Inflammatory macrophage treated with lipopolysaccharide for 1 hour (primary cell): ENCODE measurements at regions not wholly inside any gene's neighbourhood (a gene's known extent, or its start where the extent isn't known, plus 50 kb on each side); places are given as distances from the start of the nearest gene placed in this dataset.

ENCODE experiments used
- DNase-seq, 2 donors: peaks; one replicate each; pipeline ENCODE4 v3.0.0-alpha.2; 2020 to 2022

DNA sequence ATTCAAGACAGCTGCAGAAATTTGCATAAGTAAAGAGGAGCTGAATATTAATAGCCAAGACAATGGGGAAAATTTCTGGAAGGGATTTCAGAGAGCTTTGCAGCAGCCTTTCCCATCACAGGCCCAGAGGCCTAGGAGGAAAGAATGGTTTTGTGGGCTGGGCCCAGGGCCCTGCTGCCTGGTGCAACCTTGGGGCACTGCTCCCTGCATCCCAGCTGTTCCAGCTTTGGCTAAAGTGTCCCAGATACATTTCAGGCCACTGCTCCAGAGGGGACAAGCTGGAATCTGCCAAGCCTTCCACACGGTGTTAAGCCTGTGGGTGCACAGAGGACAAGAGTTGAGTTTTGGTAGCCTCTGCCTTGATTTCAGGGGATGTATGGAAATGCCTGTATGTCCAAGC, 185.6 kb upstream of the SFRP2 start:
- no peak for DNase-seq

DNA sequence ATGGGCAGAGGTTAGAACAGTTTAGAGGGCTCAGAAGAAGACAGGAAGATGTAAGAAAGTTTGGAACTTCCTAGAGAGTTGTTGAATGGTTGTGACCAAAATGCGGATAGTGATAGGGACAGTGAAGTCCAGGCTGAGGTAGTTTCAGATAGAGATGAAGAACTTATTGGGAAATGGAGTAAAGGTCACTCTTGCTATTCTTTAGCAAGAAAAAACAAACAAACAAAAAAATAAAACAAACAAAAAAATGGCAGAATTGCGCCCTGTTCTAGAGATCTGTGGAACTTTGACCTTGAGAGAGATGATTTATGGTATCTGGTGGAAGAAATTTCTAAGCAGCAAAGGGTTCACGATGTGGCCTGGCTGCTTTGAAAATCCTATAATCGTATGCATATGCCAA, 185.1 kb upstream of the SFRP2 start:
- DNase-seq, result no peak

DNA sequence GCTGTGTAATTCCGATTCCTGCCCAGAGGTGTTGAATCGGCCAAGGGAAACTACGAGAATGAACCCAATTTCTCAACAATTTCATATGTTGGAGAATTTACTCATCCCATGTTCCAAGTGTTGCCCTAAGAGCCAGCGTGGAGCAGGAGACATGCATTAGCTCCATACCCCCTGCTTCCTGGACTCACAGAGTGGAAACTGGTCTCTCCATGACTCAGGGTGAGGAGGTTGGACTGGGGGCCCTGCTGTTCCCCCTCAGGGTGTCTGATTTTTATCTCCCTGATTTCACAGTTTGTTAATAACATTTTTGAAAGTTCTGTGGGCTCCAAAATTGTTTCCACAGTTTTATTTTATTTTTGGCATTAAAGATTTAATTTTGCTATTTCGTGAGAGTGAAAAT, 183.0 kb upstream of the SFRP2 start:
- no peak for DNase-seq

DNA sequence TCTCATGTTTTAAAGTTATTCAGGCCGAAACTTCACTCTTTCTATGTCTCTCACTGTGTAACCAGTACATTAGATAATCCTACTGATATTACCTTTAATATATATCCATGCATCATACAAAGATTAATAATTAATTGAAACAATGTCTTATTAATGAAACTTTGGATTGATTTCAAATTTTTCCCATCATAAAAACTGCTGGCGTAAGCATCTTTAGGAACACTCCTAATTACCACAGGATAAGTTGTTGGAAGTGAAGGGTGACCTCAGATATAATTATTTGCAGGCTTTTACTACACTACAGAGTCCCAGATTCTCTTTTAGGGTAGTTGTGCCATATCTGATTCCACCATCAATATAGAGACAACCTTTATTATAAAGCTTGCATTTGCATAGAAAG, 181.3 kb upstream of the SFRP2 start:
- DNase-seq, result no peak

DNA sequence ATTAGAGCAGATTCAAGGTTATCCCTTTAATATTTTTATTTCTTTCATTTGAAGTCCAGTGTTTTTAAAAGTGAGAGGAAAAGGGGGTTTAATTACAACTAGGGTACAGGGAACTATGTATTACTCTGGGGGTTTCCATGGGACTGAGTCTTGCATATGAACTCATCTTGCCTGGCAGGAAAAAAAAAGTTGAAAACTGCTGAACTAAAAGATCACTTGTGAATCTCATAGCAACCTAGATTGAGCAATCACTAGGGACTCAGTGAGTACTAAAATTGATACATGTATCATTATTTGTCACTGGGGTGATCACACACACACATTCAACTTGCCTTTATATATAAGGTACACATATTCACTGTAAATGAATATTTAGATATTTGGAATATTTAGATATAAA, 180.7 kb upstream of the SFRP2 start:
- no peak for DNase-seq

DNA sequence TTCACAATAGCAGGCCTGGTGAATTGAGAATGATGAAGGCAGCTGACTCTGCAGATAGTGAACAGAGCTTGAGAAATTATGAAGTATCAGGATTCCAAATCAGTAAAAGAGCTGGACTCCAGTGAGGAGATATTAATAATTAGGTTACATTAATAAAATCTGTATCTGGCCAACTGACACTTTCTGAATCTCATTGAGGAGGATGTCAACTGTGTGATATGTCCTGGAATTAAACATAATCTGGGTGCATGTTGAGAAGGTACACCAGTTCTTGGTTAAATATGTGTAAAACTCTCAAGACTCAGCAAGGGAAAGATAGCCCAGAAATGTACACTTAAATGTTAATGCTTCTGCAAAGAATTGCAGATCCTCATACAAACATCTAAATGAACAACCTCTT, 177.8 kb upstream of the SFRP2 start:
- DNase-seq, result no peak

DNA sequence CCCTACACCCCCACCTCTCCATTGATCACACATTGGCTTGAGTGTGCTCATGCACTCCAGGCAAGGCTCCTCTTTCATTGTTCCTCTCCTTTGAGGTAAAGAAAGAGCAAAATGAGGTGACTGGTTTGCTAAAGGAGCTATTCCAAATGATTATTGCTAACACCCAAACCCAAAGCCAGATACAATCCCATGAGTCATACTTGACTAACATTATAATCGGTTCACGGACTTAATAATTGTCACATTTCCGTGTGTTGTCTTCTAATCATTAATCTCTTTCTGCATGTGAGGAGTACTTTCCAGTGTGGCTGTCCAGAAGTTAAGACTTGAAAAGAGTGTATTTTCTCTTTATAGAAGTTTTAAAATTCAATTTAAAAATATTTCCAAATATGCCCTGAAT, 174.3 kb upstream of the SFRP2 start:
- no peak for DNase-seq

DNA sequence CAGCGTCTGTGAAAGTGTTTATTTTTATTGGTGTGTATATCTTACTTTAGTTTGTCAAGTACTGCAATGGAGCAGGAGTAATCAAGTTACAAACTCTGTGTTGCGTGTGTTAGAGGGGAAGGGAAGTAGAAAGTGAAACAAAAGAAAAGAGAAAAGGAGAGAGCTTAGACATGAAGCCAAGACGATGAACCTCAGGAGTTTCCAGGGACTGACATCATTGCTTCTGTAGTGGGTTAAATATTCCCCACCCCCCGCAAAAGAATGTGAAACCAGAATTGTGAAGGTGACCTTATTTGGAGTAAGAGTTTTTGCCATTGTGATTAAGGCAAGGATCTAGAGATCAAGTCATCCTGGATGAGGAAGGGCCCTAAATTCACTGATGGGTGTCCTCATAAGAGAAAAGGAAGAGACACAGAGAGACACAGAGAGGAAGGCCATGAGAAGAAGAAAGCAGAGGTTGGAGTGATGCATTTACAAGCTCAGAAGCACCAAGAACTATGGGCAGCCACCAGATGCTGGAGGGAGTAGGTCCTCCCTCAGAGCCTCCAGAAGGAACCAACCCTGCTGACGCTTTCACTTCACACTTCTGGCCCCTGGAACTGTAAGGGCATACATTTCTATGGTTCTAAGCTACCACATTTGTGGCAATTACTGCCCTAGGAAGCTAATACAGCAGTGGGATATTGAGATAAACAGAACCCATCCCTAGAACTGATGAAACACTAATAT, 173.6 kb upstream of the SFRP2 start:
- peak in 1 of 2 donors; percentile 2 for DNase-seq

DNA sequence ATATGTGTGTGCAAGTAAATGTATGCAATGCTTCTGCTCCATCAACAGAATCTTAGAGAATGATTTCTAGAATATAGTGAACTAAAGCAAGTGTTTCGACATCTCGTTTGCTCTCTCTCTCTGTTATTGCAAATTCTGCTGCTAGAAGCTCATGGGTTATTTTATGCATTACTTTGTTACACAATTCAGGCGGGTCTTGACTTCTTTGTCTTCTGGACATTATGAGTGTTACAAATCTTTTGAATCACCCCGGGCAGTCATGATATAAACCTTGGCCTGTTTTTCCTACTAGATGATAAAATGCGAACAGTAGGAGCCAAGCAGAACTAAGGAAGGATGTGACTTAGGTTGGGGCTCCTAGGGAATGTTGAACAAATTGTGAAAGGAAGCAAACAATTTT, 166.4 kb upstream of the SFRP2 start:
- no peak for DNase-seq

DNA sequence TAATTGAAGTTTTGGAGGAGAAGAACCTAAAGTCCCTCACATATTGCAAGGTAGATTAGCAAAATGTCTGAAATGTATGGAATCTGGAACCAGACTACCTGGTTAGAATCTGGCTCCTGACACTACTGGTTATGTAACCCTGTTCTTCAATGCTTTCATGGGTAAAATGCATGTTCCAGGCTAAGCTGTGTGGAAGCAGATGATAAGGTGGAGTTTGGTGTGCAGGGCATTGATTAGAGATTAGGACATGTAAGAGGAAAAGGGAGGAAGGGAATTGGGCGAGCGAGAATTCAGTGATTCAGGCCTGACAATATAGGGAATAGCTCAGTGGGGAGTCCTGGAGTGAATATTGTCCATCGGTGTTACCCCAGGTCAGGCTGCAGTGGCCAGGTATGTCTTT, 165.8 kb upstream of the SFRP2 start:
- no peak for DNase-seq

DNA sequence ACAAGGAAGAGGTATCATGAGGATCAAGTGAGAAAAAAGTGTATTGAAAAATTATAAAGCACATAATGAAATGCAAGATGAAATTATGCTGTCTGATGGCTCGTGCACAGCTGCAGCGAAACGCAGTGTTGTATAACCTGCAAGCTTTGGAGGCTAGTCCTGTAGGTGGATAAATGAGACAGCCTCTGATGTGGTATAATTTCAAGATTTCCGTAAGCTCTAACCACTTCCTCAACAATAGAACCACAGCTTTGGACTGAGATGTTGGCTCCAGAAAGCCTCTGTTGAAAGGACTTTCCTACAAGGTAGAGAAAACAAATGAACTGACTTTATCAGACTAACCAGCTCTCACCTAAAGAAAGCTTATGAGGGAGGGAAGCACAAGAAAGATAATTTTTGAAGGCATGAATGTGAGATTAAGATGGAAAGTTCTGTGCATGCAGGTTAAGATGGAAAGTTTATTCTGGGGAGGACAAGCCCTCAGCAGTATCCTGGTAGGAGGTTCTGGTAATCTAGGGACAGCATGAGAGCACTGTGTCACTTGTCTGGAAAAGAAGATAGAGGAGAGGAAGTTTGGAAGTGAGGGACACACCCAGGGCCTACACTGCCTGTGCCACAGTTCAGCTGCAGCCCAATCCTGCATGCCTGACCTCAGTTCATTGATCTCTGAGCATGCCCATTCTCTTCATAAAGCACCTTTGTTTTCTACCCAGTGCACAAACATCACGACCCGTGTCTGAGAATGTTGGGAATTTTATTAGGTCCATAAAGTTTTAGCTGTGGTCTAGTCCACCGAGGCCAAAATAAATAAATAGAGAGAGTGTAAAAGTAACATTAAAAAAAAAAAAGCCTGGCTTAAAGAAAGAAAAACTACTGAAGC, 161.5 kb upstream of the SFRP2 start:
- no peak for DNase-seq

DNA sequence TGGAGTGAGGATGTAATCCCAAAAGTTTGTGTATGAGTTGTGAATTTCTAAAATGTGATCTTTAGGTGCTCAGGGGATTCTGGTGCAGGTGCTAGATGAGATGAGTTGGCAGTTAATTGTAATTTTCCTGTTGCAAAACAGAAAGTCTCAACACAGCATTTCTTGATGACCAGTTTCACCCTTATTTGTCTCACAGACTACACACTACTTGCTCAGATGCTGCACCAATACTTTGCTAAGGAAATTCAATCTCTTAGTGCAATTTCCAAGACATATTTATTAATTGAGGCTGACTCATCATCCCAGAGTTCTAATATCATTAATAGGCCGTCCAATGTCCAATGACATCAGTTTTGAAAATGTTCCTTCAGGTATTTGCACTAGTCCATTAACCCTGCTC, 159.2 kb upstream of the SFRP2 start:
- DNase-seq, result no peak

DNA sequence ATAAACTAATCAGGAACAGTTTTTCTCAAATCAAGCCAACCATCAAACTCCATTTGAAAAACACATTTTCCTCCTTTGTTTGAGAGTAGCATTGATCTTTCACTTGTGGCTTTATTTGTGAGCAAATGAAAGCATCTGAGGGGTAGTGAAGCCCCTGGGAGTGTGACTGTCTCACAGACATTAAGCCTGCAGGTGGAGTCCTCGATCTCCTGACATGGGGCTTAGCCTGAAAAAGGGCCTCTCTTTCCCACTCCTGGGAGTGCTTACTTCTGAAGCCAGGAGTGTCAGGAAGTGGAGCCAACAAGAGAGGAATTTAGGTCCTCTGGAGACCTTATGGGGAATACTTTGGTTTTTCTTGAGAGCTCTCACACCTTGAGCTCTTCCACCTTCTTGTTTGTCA, 158.2 kb upstream of the SFRP2 start:
- no peak for DNase-seq

DNA sequence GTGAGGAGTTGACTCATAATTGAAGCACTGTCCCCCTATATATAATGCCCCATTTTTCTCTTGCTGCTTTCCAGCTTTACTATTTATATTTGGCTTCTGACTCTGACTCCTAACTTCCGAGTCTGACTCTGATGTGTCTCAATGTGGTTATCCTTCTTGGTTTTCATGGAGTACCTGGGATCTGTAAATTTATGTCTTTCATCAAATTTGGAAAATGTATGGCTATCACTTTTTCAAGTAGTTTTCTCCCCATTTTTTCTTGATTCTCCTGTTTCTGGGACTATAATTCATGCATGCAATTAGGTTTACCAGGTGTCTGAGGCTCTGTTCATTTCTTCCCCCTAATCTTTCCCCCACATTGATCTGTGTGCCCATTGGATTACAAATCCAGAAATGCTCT, 156.8 kb upstream of the SFRP2 start:
- no peak for DNase-seq

DNA sequence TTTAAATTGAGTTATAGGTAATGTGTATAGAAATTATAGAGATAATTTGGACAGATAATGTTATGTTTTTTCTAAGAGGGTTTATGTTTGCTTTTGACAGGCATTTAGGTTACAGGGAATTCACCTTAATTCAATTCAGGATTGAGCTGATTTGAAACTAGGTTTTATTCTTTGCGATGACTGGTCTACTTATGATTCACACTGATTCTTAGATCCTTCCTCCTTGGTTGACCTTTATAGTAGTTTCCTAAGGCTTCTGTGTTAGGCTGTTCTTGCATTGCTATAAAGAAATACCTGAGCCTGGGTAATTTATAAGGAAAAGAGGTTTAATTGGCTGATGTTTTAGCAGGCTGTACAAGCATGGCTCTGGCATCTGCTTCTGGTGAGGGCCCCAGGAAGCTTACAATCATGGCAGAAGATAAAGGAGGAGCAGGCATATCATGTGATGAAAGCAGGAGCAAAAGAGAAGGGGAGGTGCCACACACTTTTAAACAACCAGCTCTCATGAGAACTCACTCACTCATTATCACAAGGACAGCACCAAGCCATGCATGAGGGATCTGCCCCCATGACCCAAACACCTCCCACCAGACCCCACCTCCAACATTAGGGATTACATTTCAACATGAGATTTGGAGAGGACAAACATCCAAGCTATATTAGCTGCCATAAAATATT, 155.0 kb upstream of the SFRP2 start:
- no peak for DNase-seq

DNA sequence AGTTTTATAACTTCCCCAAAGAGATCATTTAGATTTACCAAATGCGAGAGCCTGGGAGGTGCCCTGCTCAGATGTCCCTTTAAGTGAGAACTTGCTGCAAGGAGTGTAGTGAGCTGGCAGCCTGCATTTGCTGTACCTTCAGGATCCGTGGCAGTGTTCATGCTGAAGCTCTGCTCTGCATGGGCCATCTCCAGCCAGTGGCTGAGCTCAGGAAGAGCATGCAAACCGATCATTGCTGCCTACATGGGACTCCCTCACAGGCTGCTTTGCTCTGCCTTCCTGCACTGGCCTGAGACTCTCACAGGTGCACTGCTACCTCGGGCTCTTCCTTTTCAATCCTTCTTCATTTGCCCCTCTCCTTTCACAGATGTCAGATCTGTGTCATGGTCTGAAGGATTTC, 152.0 kb upstream of the SFRP2 start:
- DNase-seq, result no peak

DNA sequence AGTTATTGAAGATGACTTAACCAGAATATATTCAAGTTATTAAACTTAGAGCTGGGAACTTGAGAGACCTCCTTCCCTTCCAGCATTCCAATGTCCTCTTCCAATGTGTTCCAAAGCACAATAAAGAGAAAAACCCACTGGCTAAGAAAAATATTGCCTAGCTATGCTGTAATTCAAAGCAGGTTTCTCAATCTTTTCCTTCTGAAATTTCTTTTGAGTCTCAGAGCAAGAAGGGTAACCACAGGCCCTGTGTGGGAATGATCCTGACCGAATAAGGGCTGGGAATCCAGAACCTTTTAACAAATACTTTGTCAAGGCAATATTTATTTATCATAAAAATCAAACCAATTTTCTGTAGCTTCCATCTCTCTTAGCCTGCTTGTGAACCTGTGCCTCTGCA, 150.7 kb upstream of the SFRP2 start:
- DNase-seq, result no peak

DNA sequence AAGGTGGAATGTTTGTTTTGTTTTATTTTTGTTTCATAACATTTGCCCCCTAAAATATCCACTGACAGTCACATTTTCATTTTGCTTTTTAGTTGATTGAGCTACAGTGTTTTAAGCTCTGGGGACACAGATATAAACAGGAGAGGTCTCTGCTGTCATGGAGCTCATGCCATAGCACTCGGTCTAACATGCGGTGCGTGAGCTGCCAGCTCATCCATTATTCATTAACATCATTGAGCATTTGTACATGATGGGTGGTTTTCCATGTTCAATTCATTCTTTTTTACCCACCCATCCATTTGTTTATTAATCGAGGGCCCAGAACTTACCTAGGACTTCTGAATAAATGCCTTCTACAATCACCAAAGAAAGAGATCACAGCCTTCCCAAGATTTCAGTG, 150.1 kb upstream of the SFRP2 start:
- DNase-seq, result no peak

DNA sequence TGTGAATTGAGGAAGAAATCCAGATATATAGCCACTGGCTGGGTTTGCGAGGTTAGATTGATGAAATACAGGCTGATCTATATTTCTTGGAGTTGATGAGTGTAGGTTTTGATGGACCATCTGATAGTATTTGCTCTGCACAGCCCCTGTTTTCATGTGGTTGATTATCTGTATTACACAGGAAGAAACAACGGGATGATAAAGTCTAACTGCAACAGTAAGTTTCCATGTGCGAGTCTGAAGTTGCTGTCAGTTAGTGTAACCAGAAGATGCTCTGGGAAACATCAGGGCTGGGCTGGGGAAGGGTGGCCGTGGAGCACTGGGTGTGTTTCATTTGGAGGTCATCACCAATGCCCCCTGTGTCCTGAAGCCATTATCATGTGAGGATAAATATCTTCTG, 148.4 kb upstream of the SFRP2 start:
- DNase-seq, result no peak

DNA sequence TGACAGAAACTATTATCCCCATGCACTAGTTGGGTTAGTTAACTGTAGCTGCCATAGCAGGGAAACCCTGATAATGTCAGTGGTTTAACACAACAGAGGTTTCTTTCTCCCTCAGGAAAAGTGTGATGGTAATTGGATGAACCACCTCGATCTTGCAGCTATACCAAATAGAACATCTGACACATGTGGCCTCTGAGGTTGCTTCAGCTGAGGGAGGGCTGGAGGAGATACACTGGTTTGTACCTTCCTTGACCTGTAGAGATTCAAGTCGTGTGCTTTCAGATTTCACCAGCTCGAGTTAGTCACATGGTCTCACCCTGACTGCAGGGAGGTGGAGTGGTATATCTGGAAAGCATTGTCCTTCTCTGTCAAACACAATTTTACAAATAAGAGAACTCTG, 147.2 kb upstream of the SFRP2 start:
- DNase-seq, result no peak

DNA sequence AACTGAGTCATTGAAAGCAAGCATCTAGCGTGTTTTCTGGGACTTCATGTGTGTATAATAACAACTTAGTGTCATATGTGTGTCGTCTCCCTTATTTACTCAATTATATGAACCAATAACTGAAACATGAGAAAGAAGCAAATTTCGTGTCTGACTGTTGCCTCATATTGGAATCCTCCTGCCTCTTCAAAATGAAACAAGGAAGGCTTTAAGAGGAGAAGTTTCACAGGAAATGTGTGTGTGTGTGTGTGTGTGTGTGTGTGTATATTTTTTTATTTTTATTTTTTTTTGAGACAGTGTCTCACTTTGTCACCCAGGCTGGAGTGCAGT, 145.8 kb upstream of the SFRP2 start:
- DNase-seq, result peak; percentile 37 to 51

DNA sequence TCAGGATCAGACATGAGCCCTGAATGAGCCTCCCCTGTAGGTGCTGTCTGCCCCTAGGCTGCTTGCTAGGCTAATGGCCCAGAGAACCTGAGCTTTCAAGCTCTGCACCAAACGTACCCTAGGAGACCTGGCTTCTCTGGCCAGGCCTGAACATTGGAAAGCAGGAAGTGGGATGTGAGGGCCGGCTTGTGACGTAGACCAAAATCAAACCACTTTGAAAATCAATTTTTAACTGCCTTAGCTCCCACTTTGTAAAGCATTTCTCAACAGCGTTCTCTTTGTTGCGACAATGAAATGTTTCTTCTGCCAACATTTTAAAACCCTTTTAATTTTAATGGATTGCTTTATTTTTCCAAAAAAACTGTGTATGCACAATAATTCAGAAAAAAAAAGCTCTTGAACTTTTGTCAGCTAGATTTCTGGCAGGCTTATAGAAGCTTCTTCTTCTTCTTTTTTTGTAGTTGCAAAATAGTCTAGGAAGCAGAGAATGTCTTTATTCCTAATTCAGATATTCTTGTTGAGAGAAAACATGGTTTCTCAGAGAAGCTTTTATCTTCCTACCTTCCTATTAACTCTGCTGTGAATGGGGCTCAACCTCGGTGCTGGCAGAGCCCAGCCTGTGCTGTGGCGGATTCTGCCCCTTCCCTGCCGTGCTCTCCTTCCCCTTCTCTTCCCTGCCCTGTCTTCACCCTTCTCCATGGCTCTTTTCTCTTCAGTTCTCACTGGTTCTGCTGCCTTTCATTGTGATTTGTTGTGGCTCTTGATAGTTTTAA, 145.2 kb upstream of the SFRP2 start:
- no peak for DNase-seq

DNA sequence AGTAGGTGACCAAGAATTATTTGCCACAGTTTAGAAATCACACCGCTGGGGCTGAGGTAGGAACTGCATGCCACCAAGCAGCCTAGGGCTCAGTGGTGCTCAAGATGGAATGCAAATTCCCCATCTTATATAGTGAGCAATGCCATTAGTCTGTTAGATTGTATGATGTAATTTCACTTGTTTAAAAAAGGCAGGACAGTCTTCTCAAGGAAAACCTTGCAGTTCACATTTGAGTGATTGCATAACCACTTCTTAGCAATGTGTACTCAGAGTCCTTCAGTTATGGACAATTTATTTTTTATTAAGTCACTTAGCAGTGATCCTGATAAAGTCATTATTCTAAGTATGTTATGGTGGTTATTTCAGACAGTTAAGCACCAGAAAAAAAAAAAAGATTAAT, 142.9 kb upstream of the SFRP2 start:
- no peak for DNase-seq
